ENCODE measurements at regions not wholly inside any gene's neighbourhood (a gene's known extent, or its start where the extent isn't known, plus 50 kb on each side); places are given as distances from the start of the nearest gene placed in this dataset.

DNA sequence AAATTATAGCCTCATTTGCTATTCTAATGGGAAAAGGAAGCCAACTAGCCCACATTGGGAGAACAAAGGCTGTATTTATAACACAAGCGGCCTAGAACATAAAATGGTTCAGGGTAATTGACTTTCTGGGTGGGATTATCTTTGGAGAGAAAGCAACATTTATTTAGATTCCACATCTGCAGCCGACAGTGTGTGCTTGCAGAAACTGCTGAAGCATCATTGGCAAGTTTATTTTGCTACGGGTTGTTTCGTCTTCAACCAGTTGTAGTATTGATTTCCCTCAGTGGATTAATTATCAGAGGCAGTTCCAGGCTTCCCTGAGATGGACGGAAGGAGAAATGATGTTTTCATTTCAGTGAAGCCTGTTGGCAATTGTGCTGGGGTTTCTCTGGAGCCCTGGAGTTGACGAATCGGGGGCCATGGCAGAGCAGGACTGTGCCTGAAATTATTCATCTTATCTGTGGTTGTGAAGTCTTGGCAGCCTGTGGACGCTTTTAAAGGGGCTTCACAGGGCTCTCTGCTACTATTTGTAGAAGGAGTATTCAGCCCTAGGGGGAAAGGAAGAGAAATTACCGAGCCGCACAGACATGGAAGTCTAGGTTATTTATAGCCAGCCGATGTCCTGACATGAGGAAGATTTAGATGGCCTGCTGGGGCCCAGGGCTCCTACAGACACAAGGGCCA lies 290.6 kb upstream of the IRX4 start:
- TF ChIP-seq, protein P1, sequence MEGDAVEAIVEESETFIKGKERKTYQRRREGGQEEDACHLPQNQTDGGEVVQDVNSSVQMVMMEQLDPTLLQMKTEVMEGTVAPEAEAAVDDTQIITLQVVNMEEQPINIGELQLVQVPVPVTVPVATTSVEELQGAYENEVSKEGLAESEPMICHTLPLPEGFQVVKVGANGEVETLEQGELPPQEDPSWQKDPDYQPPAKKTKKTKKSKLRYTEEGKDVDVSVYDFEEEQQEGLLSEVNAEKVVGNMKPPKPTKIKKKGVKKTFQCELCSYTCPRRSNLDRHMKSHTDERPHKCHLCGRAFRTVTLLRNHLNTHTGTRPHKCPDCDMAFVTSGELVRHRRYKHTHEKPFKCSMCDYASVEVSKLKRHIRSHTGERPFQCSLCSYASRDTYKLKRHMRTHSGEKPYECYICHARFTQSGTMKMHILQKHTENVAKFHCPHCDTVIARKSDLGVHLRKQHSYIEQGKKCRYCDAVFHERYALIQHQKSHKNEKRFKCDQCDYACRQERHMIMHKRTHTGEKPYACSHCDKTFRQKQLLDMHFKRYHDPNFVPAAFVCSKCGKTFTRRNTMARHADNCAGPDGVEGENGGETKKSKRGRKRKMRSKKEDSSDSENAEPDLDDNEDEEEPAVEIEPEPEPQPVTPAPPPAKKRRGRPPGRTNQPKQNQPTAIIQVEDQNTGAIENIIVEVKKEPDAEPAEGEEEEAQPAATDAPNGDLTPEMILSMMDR (IDR thresholded peaks at IDR 0.05): no peak
- TF ChIP-seq POLR2A (IDR thresholded peaks at IDR 0.05): no peak

Measured in lower leg skin (tissue), 3 donors.